ENCODE measurements at regions not wholly inside any gene's neighbourhood (a gene's known extent, or its start where the extent isn't known, plus 50 kb on each side); places are given as distances from the start of the nearest gene placed in this dataset.
"Not testable (repeated sequence)": the region's sequence is repeated elsewhere in the genome, so short reads cannot be mapped to it uniquely, and the experiment has no call there.

DNA sequence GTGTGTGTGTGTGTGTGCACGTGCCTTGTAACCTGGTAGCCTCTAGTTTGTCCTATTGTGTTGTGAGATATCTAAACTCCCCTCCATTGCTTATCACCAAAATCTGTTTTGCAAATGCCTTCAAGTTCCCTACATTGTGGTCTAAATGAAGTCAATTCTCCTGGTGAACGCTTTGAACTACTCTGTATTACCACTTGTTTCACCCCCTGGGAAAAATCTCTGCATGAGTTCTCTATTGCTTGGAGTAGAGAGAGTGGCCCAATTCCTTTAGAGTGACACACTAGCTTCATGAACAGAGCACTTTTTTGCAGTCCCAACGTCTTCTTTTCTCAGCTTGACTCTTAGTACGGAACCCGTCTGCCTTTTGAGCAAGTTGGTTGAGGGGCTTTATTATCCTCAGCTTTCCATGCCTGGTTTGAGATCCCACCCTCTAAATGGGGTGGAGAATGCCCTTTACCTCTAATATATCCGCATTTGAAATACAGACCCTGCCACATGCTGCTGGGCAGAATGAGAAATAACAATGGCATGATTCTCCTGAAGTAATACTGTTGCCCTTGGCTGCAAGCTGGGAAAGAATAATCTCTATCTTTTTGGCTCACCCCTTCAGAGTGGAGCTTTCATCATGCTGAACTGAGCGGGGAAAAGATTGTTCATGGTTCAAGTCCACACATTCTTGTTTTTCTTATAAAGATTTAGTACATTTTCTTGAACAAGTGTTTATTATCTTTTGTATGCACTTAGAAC, 2545.3 kb downstream of the PCDH9 start:
- ChIA-PET POLR2A (no interaction called here), CTCF (no interaction called here)

DNA sequence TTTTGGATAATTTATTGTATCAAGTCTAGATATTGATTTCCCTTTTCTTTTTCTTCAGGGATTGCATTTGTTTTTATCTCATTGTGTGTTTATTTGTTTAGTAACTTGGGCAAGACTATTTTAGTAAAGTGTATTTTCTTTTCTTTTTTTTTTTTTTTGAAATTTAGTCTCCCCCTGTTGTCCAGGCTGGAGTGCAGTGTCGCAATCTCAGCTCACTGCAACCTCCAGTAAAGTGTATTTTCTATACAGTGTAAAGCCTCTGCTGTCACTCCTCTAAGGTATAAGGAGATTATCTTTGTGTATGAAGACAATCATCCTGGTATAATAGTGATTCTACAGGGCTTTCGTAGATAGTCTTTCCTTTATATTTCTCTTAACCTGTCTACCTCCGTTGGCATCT, 2546.0 kb downstream of the PCDH9 start:
- ChIA-PET POLR2A (no interaction called here), CTCF (no interaction called here)

DNA sequence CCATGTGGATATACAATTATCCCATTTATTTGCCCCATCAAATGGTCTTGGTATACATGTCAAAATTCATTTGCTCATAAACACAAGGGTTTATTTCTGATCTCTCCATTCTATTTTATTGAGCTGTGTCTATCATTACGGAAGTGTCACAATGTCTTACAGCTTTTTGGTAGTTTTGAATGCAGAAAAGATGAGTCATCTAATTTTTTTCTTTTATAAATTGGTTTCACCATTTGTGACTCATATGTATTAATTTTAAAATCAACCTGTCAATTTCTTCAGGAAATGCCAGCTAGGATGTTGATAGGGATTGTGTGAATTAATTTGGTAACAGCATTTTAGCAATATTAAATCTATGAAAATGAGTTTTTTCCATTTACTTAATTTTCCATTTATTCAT, 2549.4 kb downstream of the PCDH9 start:
- ChIA-PET CTCF (no interaction called here), POLR2A (no interaction called here)

GRCh38 chr13:64675255-64675892, 2554.8 kb downstream of the PCDH9 start:
- ChIA-PET CTCF (no interaction called here), POLR2A (no interaction called here)

- CTCF ChIA-PET = no interaction called here
- POLR2A ChIA-PET = no interaction called here
Measured at GRCh38 chr13:64674126-64674525, 2556.0 kb downstream of the PCDH9 start.

- CTCF ChIA-PET = no interaction called here
- POLR2A ChIA-PET = no interaction called here
Measured at GRCh38 chr13:64672751-64673150, 2557.4 kb downstream of the PCDH9 start.

DNA sequence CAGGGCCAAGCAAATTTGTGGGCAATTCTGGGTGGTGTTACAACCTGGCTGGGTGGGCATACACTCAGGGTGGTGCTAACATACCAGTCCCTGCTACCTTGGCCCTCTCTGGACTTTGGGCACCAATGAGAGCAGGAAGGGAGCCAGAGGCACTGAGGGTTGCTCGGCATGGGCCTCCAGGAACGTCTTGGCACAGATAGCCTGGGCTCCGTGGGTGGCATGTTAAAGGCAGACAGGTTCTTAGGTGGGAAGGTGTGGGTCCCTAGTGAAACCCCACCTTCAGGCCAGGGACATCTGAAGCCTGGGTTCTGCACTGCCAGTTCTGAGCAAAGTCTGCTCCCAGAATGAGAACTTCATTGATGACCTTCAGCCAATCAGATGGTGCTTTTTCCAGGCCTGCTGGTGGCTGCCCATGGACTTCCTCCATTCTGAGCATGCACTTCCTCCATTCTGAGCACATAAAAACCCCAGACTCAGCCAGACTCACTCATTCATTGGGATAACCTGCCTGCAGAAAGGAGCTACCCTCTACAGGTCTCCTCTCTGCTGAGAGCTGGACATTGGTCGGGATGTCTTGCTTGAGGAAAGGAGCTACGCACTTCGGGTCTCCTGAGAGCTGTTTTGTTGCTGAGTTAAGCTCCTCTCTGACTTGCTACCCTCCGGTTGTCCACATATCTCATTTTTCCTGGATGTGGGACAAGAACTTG, 2567.1 kb downstream of the PCDH9 start:
- ChIA-PET CTCF (no interaction called here), POLR2A (no interaction called here)

- ChIA-PET CTCF (no interaction called here), POLR2A (no interaction called here)
Measured at GRCh38 chr13:64648293-64648692, 2581.8 kb downstream of the PCDH9 start.

- POLR2A ChIA-PET = no interaction called here
Measured at GRCh38 chr13:64643066-64643465, 2587.1 kb downstream of the PCDH9 start.

GRCh38 chr13:64640002-64640401, 2590.1 kb downstream of the PCDH9 start:
- ChIA-PET POLR2A (no interaction called here), CTCF (no interaction called here)

More at GRCh38 chr13:64643066-64643465, 2587.1 kb downstream of the PCDH9 start:
- CTCF ChIA-PET = no interaction called here

- CTCF ChIA-PET = no interaction called here
- POLR2A ChIA-PET = no interaction called here
Measured at GRCh38 chr13:64639206-64639605, 2590.9 kb downstream of the PCDH9 start.

DNA sequence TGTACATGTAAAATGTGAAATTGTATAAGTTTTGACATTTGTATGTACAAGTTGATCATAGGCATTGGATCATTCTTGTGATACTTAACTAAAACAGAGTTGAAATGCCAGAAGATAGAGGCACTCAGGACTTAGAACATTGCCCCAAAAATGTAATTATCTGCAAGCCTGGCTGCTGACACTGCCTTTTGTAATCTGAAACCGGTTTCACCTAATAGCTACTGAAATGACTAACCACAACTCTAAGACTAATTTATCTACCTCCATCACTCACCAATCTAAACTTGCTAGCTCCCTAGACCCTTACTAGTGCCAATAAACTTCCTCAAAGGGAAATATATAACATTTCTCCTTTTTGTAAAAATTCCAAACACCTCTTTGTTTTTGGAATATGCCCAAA, 2596.2 kb downstream of the PCDH9 start:
- POLR2A ChIA-PET = no interaction called here
- CTCF ChIA-PET = interaction anchor here (0.6 kb wide), 1 partner anchor 945 kb away, joined by 3 read pairs; no protein-coding TSS in a partner anchor

DNA sequence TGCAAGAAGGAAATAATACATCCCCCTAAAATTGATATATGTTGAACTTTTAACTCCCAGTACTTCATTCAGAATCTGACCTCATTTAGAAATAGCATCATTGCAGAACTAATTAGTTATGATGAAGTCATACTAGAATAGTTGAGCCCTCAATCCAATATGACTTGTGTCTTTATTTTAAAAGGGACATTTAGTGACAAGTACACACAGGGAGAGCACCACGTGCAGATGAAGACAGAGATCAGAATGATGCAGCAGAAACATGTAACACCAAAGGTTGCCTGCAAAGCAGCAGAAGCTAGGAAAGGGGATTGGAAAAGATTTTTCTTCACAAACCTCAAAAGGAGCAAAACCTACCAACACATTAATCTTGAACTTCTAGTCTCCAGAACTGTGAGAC, 2602.5 kb downstream of the PCDH9 start:
- CTCF ChIA-PET = no interaction called here
- POLR2A ChIA-PET = no interaction called here

DNA sequence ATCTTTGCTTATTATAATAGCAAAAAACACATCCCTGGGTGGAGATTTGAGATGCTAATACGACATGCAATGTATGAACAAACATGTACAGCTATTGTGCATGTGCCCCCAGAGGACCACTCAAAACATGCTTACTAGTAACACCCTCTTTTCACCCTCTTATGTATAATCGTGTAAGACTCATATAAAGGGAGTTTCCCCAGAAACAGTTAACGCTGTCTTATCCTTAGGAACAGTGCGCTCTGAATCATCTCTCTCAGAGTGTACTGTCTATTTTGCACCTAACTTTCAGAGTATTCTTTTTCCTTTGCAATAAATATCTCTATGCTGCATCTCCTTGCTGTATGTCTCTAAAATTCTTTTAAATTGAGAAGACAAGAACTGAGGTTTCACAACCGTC, 2604.0 kb downstream of the PCDH9 start:
- ChIA-PET POLR2A (no interaction called here), CTCF (no interaction called here)

DNA sequence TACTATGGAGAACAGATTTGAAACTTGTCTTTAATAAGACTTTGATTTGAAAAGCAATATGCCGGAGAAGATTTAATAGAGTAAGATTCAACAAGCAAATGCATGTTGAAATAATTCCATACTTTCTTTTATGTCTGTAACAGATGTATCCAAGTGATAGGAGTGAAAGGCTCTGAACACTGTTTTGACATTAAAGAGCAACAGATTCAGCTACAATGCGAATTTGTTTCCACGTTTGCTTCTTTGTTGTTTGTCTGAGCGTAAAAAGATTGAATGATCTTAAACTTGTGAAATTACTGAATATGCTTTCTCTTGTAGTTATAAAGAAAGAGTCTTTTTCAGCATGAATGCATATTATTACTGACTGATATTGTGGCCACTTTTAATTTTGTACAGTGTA, 2612.9 kb downstream of the PCDH9 start:
- POLR2A ChIA-PET = no interaction called here

DNA sequence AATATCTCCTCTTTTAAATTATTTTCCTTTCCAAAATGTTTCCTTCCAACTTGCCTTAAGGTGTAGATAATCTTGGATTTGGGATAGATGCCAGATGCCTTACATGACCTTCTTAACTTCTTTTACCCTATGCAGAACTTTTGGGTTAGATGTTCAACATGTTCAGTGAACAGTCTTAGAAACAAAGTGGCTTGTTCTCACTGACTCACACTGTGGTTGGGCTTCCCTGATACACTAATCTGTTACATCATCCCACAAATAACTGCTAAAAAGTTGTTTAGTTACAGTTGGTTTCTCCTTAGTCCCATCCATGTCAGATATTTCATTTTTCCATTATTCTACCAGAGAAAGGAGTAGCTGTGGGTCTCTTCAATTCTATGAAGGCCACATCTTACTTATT, 2638.2 kb downstream of the PCDH9 start:
- ChIA-PET CTCF (no interaction called here), POLR2A (no interaction called here)

More for the DNA sequence above, 2612.9 kb downstream of the PCDH9 start:
- CTCF ChIA-PET = no interaction called here

DNA sequence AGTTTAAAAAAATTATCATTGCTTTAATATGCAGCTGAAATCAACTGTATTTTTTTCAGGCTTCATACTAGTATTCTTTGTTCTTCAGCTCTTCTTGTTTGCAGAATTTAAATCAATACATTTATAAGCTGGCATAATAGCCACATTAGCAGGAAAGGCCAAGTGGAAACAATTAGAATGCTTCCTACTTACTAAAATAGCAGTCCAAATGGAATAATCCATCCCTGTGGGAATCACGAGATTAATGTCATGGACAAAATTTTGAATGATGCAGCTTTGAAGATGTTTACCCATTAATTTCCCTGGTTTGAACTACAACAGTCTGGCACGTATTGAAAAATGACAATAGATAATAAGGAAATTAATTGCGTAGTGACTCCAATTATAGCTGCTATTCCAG, 2650.8 kb downstream of the PCDH9 start:
- ChIA-PET CTCF (no interaction called here), POLR2A (no interaction called here)

- ChIA-PET POLR2A (no interaction called here), CTCF (no interaction called here)
Measured at GRCh38 chr13:64568748-64569147, 2661.4 kb downstream of the PCDH9 start.

DNA sequence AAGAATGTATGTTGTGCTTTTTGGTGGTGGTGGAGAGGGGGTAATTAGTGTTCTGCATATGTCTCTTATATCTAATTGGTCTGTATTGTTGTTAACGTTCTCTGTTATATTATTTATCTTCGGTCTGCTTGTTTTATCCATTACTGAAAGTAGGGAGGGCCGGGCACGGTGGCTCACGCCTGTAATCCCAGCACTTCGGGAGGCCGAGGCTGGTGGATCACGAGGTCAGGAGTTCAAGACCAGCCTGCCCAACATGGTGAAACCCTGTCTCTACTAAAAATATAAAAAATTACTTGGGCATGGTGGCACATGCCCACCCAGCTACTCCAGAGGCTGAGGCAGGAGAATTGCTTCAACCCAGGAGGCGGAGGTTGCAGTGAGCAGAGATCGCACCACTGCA, 2672.1 kb downstream of the PCDH9 start:
- CTCF ChIA-PET, POLR2A ChIA-PET: not testable (repeated sequence)

DNA sequence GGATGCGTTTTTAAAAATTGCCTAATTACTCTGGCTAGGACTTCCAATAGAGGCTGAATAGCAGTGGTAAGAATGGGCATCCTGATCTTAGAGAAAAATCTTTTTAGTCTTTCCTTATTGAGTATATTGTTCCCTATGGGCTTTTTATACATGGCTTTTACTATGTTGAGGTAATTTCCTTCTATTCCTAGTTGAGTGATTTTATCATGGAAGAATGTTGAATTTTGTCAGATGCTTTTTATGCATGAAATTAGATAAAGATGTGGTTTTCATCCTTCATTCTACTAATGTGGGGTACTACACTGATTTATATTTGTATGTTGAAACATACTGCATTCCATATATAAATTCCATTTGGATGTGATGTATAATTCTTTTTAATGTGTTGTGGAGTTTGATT, 2673.8 kb downstream of the PCDH9 start:
- ChIA-PET POLR2A (no interaction called here), CTCF (no interaction called here)

- CTCF ChIA-PET = no interaction called here
- POLR2A ChIA-PET = no interaction called here
Measured at GRCh38 chr13:64553411-64554129, 2676.6 kb downstream of the PCDH9 start.

All from activated CD8-positive, alpha-beta memory T cell treated with anti-CD3 and anti-CD28 coated beads for 36 hours (primary cell).